ENCODE measurements at regions not wholly inside any gene's neighbourhood (a gene's known extent, or its start where the extent isn't known, plus 50 kb on each side); places are given as distances from the start of the nearest gene placed in this dataset.

- H3K27ac Mint-ChIP-seq = no peak overlapping the region
- no peaks in the 10 kb centered on the region for H3K9me3 Mint-ChIP-seq
- H3K4me3 Mint-ChIP-seq = no peak overlapping the region
- H3K36me3 Mint-ChIP-seq (ENCODE audit: low read depth) = no peaks in the 10 kb centered on the region
- ATAC-seq = no peak
- DNase-seq = no peak
- no peaks in the 10 kb centered on the region for H3K4me1 Mint-ChIP-seq (ENCODE audit: low read depth)
- no peak for TF ChIP-seq CTCF (IDR thresholded peaks at IDR 0.05)
- ChIA-PET POLR2A (no interaction called here), CTCF (no interaction called here)
- peaks cover 5% of the 10 kb centered on the region for H3K27me3 Mint-ChIP-seq
- intact Hi-C loops (cut with micrococcal nuclease) = no loop called here
Observed at GRCh38 chr11:112693781-112694180, 267.4 kb upstream of the NCAM1 start.

- H3K4me1 Mint-ChIP-seq (ENCODE audit: low read depth) = no peaks in the 10 kb centered on the region
- H3K27me3 Mint-ChIP-seq = peaks cover 5% of the 10 kb centered on the region
- DNase-seq = no peak
- no peak for ATAC-seq
- POLR2A ChIA-PET = no interaction called here
- H3K36me3 Mint-ChIP-seq (ENCODE audit: low read depth) = no peaks in the 10 kb centered on the region
- TF ChIP-seq CTCF (IDR thresholded peaks at IDR 0.05) = no peak
- H3K4me3 Mint-ChIP-seq = no peak overlapping the region
- no peaks in the 10 kb centered on the region for H3K9me3 Mint-ChIP-seq
- intact Hi-C loops (cut with micrococcal nuclease) = no loop called here
- CTCF ChIA-PET = no interaction called here
- no peak overlapping the region for H3K27ac Mint-ChIP-seq
Observed at GRCh38 chr11:112694245-112694644, 267.0 kb upstream of the NCAM1 start.

DNA sequence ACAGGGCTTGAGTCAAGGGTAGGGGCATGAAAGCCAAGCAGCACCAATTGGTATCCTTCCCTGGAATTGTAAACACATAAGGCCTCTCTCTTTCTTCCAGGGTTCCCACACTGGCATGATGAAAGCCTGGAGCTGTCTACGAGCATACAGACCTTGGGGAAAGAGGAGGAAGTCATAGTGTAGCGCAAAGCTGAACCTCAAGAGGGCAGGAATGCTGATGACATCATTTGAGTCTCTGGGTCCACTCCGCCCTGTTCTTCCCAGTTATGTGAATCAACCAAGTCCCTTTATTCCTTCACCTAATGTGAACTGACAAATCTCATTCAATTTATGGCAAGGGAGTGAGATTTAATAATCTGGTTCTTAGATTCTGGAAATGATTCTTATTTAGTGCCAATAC lies 266.4 kb upstream of the NCAM1 start:
- Mint-ChIP-seq H3K9me3 (no peaks in the 10 kb centered on the region), H3K27ac (no peak overlapping the region), H3K4me3 (no peak overlapping the region), H3K36me3 (ENCODE audit: low read depth) (no peaks in the 10 kb centered on the region), H3K27me3 (peaks cover 5% of the 10 kb centered on the region), H3K4me1 (ENCODE audit: low read depth) (no peaks in the 10 kb centered on the region)
- ChIA-PET CTCF (no interaction called here), POLR2A (no interaction called here)
- no peak for TF ChIP-seq CTCF (IDR thresholded peaks at IDR 0.05)
- no peak for DNase-seq
- intact Hi-C loops (cut with micrococcal nuclease) = no loop called here
- no peak for ATAC-seq

DNA sequence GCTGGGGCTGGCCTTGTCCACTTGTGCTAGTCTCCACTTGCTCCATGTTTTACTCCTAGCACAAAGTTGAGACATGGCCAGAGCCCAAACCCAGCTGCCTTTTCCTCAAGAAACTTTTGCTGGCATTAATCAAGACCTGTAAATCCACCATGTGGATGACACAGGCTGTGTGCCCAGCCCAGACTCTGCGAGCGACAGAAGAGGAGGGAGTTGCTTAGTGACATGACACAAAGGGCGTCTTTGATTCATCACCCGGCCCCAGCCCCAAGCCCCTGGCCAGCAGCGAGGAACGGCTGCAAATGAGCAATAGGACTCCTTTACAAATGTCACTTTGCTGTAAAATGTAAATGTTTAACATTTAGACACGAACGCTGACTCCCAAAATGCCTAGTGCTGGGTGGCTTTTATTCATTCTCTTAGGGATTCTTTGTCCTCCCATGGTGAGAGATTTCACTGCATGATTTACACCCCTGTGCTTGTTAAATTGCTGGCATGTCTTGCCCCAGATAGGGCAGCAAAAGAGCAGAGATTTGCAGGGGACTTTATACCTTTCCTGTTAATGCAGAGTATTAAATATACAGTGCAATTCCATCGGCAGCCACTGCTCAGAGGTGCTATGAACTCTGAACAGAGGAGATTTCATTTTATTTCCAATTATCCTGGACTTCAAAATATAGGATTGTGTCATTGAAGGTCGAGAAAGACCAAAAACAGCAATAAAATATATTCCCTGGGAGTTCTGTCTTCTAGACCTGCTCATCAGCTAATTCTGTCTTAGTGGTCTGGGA lies 263.6 kb upstream of the NCAM1 start:
- no peak for TF ChIP-seq CTCF (IDR thresholded peaks at IDR 0.05)
- peaks cover under 1% of the 10 kb centered on the region for H3K9me3 Mint-ChIP-seq
- ATAC-seq (no peak), DNase-seq (no peak)
- no peaks in the 10 kb centered on the region for H3K36me3 Mint-ChIP-seq (ENCODE audit: low read depth)
- ChIA-PET POLR2A (no interaction called here), CTCF (no interaction called here)
- intact Hi-C loops (cut with micrococcal nuclease) = no loop called here
- no peaks in the 10 kb centered on the region for H3K4me1 Mint-ChIP-seq (ENCODE audit: low read depth)
- H3K4me3 Mint-ChIP-seq = no peak overlapping the region
- no peak overlapping the region for H3K27ac Mint-ChIP-seq
- H3K27me3 Mint-ChIP-seq = peaks cover 7% of the 10 kb centered on the region

DNA sequence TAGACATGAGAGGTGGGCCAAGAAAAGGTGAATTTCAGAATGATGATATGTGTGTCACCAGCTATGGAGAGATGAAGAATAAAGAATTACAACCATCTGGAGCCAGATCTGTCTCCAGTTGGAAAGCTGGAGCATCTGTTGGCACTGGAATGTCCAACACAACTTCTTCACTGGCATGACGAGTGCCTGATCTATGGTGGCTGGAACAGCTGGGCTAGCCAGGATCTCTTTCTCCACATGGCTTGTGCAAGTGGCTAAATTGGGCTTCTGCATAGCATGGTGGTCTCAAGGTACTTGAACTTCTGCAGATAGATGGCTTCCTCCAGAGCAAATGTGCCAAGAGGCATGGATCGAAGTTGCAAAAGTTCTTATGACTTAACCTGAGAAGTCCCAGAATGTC lies 256.1 kb upstream of the NCAM1 start:
- no peak for DNase-seq
- Mint-ChIP-seq H3K36me3 (ENCODE audit: low read depth) (no peaks in the 10 kb centered on the region), H3K4me1 (ENCODE audit: low read depth) (no peaks in the 10 kb centered on the region), H3K27ac (no peak overlapping the region), H3K9me3 (peaks cover 3% of the 10 kb centered on the region), H3K4me3 (no peak overlapping the region), H3K27me3 (peaks cover 10% of the 10 kb centered on the region)
- ATAC-seq = no peak
- intact Hi-C loops (cut with micrococcal nuclease) = no loop called here
- ChIA-PET POLR2A (no interaction called here), CTCF (no interaction called here)
- no peak for TF ChIP-seq CTCF (IDR thresholded peaks at IDR 0.05)

Data from activated CD8-positive, alpha-beta T cell treated with anti-CD3 and anti-CD28 coated beads for 36 hours (primary cell).